SK-N-SH (cell line): ENCODE measurements at regions not wholly inside any gene's neighbourhood (a gene's known extent, or its start where the extent isn't known, plus 50 kb on each side); places are given as distances from the start of the nearest gene placed in this dataset.

Source experiments
- CTCF ChIA-PET: fragments of 300-600, 350-600 bp; formaldehyde crosslinking; extraction: SDS; loops from one replicate; lab custom pipeline; 2021; lab: Yijun Ruan, JAX
- POLR2A ChIA-PET: fragments of 350-600 bp; sonication (Branson Sonifier 250); formaldehyde crosslinking; extraction: SDS; loops from one replicate; lab custom pipeline; 2020; ENCODE audit warnings: antibody characterized with exemption, inconsistent platforms; lab: Yijun Ruan, JAX
- DNase-seq: peaks from one replicate; pipeline ENCODE4 v3.0.0; 2012
- H2AFZ ChIP-seq: fragments of 200-600 bp; sonication (generic); 2 replicates; pipeline ENCODE4 v1.8.1; 2016; ENCODE audit warnings: antibody characterized with exemption, mild to moderate bottlenecking, low read depth
- H3F3A ChIP-seq: fragments of 200-600 bp; sonication (generic); replicated peaks from 2 replicates; pipeline ENCODE3; 2016; ENCODE audit warnings: antibody characterized with exemption, mild to moderate bottlenecking; ENCODE audit not compliant: insufficient read depth
- H3K27ac ChIP-seq, 2 experiments: fragments of 200-500 bp in 1 of 2; fragments of 200-600 bp in 1 of 2; sonication (Bioruptor generic) in 1 of 2; sonication (generic), shearing (Covaris generic) in 1 of 2; 2 replicates each; pipeline versions ENCODE4 v1.5.1 to v1.6.1; 2014 to 2016; ENCODE audit warnings: low read depth in 2 of 2, inconsistent platforms in 1 of 2, low read length in 1 of 2, mild to moderate bottlenecking in 1 of 2, mixed read lengths in 1 of 2
- H3K27me3 ChIP-seq: fragments of 200-600 bp; sonication (generic), shearing (Covaris generic); 2 replicates; pipeline ENCODE4 v1.6.1; 2016; ENCODE audit warnings: mixed run types; ENCODE audit not compliant: insufficient read depth
- H3K36me3 ChIP-seq, 2 experiments: fragments of 200-500 bp in 1 of 2; fragments of 200-600 bp in 1 of 2; sonication (Bioruptor generic) in 1 of 2; sonication (generic) in 1 of 2; replicated peaks in 1 of 2; 2 replicates each; pipeline versions ENCODE3 to v1.5.1; 2014 to 2016; ENCODE audit warnings: low read length in 1 of 2, mild to moderate bottlenecking in 1 of 2; ENCODE audit not compliant: insufficient read depth in 2 of 2, control insufficient read depth in 1 of 2
- H3K4me1 ChIP-seq, 2 experiments: fragments of 200-500 bp in 1 of 2; fragments of 200-600 bp in 1 of 2; sonication (Bioruptor generic) in 1 of 2; sonication (generic), shearing (Covaris generic) in 1 of 2; 2 replicates each; pipeline versions ENCODE4 v1.5.1 to v1.6.1; 2014 to 2016; ENCODE audit warnings: low read depth in 1 of 2, low read length in 1 of 2, mixed run types in 1 of 2; ENCODE audit not compliant: insufficient read depth in 2 of 2, control insufficient read depth in 1 of 2
- H3K4me2 ChIP-seq: fragments of 200-600 bp; sonication (generic), shearing (Covaris generic); 2 replicates; pipeline ENCODE4 v1.6.1; 2017; ENCODE audit warnings: mixed run types
- H3K4me3 ChIP-seq, 2 experiments: fragments of 200-500 bp in 1 of 2; fragments of 200-600 bp in 1 of 2; sonication (Bioruptor generic) in 1 of 2; sonication (generic), shearing (Covaris generic) in 1 of 2; 2 replicates each; pipeline versions ENCODE4 v1.5.1 to v1.8.1; 2014 to 2016; ENCODE audit warnings: low read depth in 2 of 2, inconsistent platforms in 1 of 2, low read length in 1 of 2, mild to moderate bottlenecking in 1 of 2, mixed read lengths in 1 of 2, moderate library complexity in 1 of 2
- H3K79me2 ChIP-seq: fragments of 200-600 bp; sonication (generic); 2 replicates; pipeline ENCODE4 v1.8.1; 2017; ENCODE audit warnings: mild to moderate bottlenecking; ENCODE audit not compliant: insufficient read depth
- H3K9ac ChIP-seq: fragments of 200-600 bp; sonication (generic); 2 replicates; pipeline ENCODE4 v1.6.1; 2017; ENCODE audit warnings: mixed run types
- H3K9me2 ChIP-seq: fragments of 200-600 bp; sonication (generic); 2 replicates; pipeline ENCODE4 v1.6.1; 2017; ENCODE audit warnings: mixed run types
- H3K9me3 ChIP-seq: fragments of 200-600 bp; sonication (generic); 2 replicates; pipeline ENCODE4 v1.6.1; 2017; ENCODE audit warnings: mixed run types, mild to moderate bottlenecking, moderate library complexity
- H4K20me1 ChIP-seq: fragments of 200-600 bp; sonication (generic); 2 replicates; pipeline ENCODE4 v1.6.1; 2017; ENCODE audit warnings: mild to moderate bottlenecking, mixed run types; ENCODE audit not compliant: insufficient read depth
- CHD2 ChIP-seq: fragments of 150-350 bp; IDR thresholded peaks from 2 replicates; pipeline ENCODE4 v1.6.1; 2018; ENCODE audit warnings: low read length; ENCODE audit not compliant: partially characterized antibody
- EP300 ChIP-seq, 2 experiments: IDR thresholded peaks; 2 replicates each; pipeline versions ENCODE4 v1.4.0 to v1.6.1; 2012; ENCODE audit warnings: borderline replicate concordance in 1 of 2, low read depth in 1 of 2, low read length in 1 of 2
- FOSL2 ChIP-seq: IDR thresholded peaks from 2 replicates; pipeline ENCODE4 v1.4.0; 2012; ENCODE audit warnings: low read depth, mild to moderate bottlenecking, moderate library complexity, borderline replicate concordance
- MEF2A ChIP-seq: IDR thresholded peaks from 2 replicates; pipeline ENCODE4 v1.4.0; 2012; ENCODE audit warnings: low read depth, borderline replicate concordance
- MXI1 ChIP-seq: IDR thresholded peaks from 2 replicates; pipeline ENCODE4 v1.6.1; 2012; ENCODE audit warnings: mild to moderate bottlenecking, low read depth, low read length, improper control_type of control experiment
- NFIC ChIP-seq: IDR thresholded peaks from 2 replicates; pipeline ENCODE4 v1.4.0; 2012; ENCODE audit warnings: borderline replicate concordance
- POLR2AphosphoS5 ChIP-seq: IDR thresholded peaks from 2 replicates; pipeline ENCODE4 v1.6.1; 2012; ENCODE audit warnings: low read depth, low read length
- SMC3 ChIP-seq: IDR thresholded peaks from 2 replicates; pipeline ENCODE4 v1.6.1; 2012; ENCODE audit warnings: low read depth, low read length, improper control_type of control experiment
- WGBS: methylation state at CpG from one replicate; pipeline ENCODE4 v1.1.6; 2017; ENCODE audit warnings: low lambda C conversion rate; 5-methylcytosine and 5-hydroxymethylcytosine counted together
- TF ChIP-seq, protein P1 (sequence below): fragments of 150-350 bp; IDR thresholded peaks from 2 replicates; pipeline ENCODE4 v1.6.1; 2016; ENCODE audit warnings: mild to moderate bottlenecking, low read depth, low read length
- TF ChIP-seq, protein P2 (sequence below): IDR thresholded peaks from 2 replicates; pipeline ENCODE4 v1.4.0; 2012; ENCODE audit warnings: low read depth, borderline replicate concordance
- TF ChIP-seq, protein P3 (sequence below): IDR thresholded peaks from 2 replicates; pipeline ENCODE4; 2012

DNA sequence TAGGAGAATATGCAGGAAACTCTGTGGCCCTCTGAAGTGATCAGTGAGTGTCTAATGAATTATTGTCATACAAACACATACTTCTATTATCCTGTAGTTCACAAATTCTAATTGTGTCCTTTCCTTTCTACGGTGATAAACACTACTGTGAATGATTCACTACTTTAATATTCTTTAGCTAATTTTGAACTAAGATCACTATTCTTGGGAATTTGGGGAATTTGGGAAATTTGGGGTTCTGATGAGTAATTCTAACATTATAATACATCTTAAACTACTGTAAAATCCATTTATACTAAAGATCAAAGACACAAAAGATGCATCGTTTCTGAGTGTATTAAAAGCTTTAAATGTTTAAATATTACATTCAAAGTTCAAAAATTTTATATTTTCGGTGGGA is 1287.2 kb upstream of the CITED2 start:
- H3K9me2 ChIP-seq = no peaks in the 10 kb centered on the region
- H3K4me3 ChIP-seq = peak overlapping the region; percentile 51 to 53; a peak in 3 of 4 replicates
- CTCF ChIA-PET = no interaction called here
- 17% methylated on average over 3 of the region's 3 CpGs for WGBS
- H3K79me2 ChIP-seq = peaks cover 73% of the 10 kb centered on the region
- peaks cover 4 to 17% of the 10 kb centered on the region in 2 experiments for H3K36me3 ChIP-seq
- POLR2A ChIA-PET = no interaction called here
- peak overlapping the region; percentile 45; the same call in 1 of the 2 replicates for H2AFZ ChIP-seq
- H3K9me3 ChIP-seq = no peaks in the 10 kb centered on the region
- peaks cover 21% of the 10 kb centered on the region for H3F3A ChIP-seq
- H3K4me2 ChIP-seq = peak overlapping the region; percentile 65
- 0 out of 2 replicates have a peak, but pooled peaks have one; percentile 20 for TF ChIP-seq MEF2A
- peak; percentile 29; the same call in 1 of the 2 replicates for TF ChIP-seq FOSL2
- TF ChIP-seq, protein P1, sequence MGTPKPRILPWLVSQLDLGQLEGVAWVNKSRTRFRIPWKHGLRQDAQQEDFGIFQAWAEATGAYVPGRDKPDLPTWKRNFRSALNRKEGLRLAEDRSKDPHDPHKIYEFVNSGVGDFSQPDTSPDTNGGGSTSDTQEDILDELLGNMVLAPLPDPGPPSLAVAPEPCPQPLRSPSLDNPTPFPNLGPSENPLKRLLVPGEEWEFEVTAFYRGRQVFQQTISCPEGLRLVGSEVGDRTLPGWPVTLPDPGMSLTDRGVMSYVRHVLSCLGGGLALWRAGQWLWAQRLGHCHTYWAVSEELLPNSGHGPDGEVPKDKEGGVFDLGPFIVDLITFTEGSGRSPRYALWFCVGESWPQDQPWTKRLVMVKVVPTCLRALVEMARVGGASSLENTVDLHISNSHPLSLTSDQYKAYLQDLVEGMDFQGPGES = no peak
- peak in 1 of 2 experiments; percentile 10; a peak in 1 of 4 replicates for TF ChIP-seq EP300 (IDR thresholded peaks at IDR 0.05; ENCODE audit: borderline replicate concordance in 1 of 2, low read depth in 1 of 2, low read length in 1 of 2)
- TF ChIP-seq, protein P2, sequence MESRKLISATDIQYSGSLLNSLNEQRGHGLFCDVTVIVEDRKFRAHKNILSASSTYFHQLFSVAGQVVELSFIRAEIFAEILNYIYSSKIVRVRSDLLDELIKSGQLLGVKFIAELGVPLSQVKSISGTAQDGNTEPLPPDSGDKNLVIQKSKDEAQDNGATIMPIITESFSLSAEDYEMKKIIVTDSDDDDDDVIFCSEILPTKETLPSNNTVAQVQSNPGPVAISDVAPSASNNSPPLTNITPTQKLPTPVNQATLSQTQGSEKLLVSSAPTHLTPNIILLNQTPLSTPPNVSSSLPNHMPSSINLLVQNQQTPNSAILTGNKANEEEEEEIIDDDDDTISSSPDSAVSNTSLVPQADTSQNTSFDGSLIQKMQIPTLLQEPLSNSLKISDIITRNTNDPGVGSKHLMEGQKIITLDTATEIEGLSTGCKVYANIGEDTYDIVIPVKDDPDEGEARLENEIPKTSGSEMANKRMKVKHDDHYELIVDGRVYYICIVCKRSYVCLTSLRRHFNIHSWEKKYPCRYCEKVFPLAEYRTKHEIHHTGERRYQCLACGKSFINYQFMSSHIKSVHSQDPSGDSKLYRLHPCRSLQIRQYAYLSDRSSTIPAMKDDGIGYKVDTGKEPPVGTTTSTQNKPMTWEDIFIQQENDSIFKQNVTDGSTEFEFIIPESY = no peak
- H3K27me3 ChIP-seq = no peaks in the 10 kb centered on the region
- H3K4me1 ChIP-seq = no peaks in the 10 kb centered on the region; a peak in 1 of 4 replicates
- H3K9ac ChIP-seq = peak overlapping the region; percentile 75; the same call in 1 of the 2 replicates
- peak overlapping the region; percentile 84 to 85; a peak in 3 of 4 replicates for H3K27ac ChIP-seq
- no peaks in the 10 kb centered on the region for H4K20me1 ChIP-seq
- DNase-seq = no peak

DNA sequence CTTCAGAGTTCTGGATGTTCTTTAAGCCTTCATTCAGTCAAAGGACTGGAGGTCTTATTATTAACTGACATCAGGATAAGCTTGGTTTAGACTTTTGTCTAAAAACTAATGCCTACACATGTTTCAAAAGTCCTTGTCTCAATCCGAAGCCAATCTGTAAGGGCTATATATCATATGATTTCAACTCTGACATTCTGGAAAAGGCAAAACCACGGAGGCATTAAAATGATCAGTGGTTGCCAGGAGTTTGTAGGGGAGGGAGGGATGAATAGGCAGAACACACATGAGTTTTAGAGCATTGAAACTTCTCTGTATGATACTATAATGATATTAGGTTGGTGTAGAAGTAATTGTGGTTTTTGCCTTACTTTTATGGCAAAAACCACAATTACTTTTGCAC is 1285.8 kb upstream of the CITED2 start:
- Histone ChIP-seq H2AFZ (peak overlapping the region; percentile 45; the same call in 1 of the 2 replicates), H3K9ac (peak overlapping the region; percentile 75; the same call in 1 of the 2 replicates), H3F3A (peaks cover 23% of the 10 kb centered on the region), H3K36me3 (peaks cover 4 to 17% of the 10 kb centered on the region in 2 experiments), H3K27me3 (no peaks in the 10 kb centered on the region), H3K79me2 (peaks cover 87% of the 10 kb centered on the region), H3K4me2 (peak overlapping the region; percentile 65), H3K9me3 (no peaks in the 10 kb centered on the region), H3K9me2 (no peaks in the 10 kb centered on the region), H3K27ac (peak overlapping the region; percentile 84 to 85), H3K4me1 (no peaks in the 10 kb centered on the region; a peak in 1 of 4 replicates), H3K4me3 (peak overlapping the region; percentile 51 to 53; a peak in 2 of 4 replicates), H4K20me1 (no peaks in the 10 kb centered on the region)
- no peak for DNase-seq
- POLR2A ChIA-PET = no interaction called here
- TF ChIP-seq POLR2AphosphoS5 (peak; percentile 22; the same call in 1 of the 2 replicates), MXI1 (no peak), NFIC (peak; percentile 35; the same call in 1 of the 2 replicates), CHD2 (no peak), EP300 (IDR thresholded peaks at IDR 0.05; ENCODE audit: borderline replicate concordance in 1 of 2, low read depth in 1 of 2, low read length in 1 of 2) (peak in 1 of 2 experiments; percentile 51; a peak in 1 of 4 replicates), SMC3 (no peak)
- TF ChIP-seq, protein P1 = no peak
- TF ChIP-seq, protein P3, sequence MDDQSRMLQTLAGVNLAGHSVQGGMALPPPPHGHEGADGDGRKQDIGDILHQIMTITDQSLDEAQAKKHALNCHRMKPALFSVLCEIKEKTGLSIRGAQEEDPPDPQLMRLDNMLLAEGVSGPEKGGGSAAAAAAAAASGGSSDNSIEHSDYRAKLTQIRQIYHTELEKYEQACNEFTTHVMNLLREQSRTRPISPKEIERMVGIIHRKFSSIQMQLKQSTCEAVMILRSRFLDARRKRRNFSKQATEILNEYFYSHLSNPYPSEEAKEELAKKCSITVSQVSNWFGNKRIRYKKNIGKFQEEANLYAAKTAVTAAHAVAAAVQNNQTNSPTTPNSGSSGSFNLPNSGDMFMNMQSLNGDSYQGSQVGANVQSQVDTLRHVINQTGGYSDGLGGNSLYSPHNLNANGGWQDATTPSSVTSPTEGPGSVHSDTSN = peak; percentile 81
- 8% methylated on average over 2 of the region's 2 CpGs for WGBS
- CTCF ChIA-PET = no interaction called here
